OCI-LY3 (cell line): ENCODE measurements at regions not wholly inside any gene's neighbourhood (a gene's known extent, or its start where the extent isn't known, plus 50 kb on each side); places are given as distances from the start of the nearest gene placed in this dataset.

Experiments used
- EZH2phosphoT487 ChIP-seq: fragments of 200-600 bp; shearing (Covaris generic); IDR thresholded peaks from 2 replicates; pipeline ENCODE4 v1.6.1; 2018; ENCODE audit warnings: antibody characterized with exemption, mixed run types, low read depth
- TF ChIP-seq, protein P1 (sequence below): fragments of 200-600, 300-600 bp; sonication (generic); IDR thresholded peaks from 2 replicates; pipeline ENCODE4 v1.5.1; 2014; ENCODE audit warnings: antibody characterized with exemption, low read length, low read depth

GRCh38 chr4:137981277-137981676, 260.9 kb downstream of the SLC7A11 start:
- TF ChIP-seq, protein P1, sequence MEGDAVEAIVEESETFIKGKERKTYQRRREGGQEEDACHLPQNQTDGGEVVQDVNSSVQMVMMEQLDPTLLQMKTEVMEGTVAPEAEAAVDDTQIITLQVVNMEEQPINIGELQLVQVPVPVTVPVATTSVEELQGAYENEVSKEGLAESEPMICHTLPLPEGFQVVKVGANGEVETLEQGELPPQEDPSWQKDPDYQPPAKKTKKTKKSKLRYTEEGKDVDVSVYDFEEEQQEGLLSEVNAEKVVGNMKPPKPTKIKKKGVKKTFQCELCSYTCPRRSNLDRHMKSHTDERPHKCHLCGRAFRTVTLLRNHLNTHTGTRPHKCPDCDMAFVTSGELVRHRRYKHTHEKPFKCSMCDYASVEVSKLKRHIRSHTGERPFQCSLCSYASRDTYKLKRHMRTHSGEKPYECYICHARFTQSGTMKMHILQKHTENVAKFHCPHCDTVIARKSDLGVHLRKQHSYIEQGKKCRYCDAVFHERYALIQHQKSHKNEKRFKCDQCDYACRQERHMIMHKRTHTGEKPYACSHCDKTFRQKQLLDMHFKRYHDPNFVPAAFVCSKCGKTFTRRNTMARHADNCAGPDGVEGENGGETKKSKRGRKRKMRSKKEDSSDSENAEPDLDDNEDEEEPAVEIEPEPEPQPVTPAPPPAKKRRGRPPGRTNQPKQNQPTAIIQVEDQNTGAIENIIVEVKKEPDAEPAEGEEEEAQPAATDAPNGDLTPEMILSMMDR = peak; percentile 31; the same call in 1 of the 2 replicates
- TF ChIP-seq EZH2phosphoT487 = no peak
